Gastroesophageal sphincter (tissue), 3 donors: ENCODE measurements at regions not wholly inside any gene's neighbourhood (a gene's known extent, or its start where the extent isn't known, plus 50 kb on each side); places are given as distances from the start of the nearest gene placed in this dataset.

ENCODE experiments used
- POLR2A ChIP-seq, 2 donors: fragments of 450-650 bp; IDR thresholded peaks; one replicate each; pipeline ENCODE4 v1.6.1; 2017; ENCODE audit warnings: antibody characterized with exemption in 2 of 2, mild to moderate bottlenecking in 2 of 2, moderate library complexity in 1 of 2
- TF ChIP-seq, protein P1 (sequence below), 4 experiments: fragments of 200-600 bp in 2 of 4; fragments of 450-650 bp in 2 of 4; sonication (generic) in 1 of 4; IDR thresholded peaks; one replicate each; pipeline ENCODE4 v1.5.1; 2017 to 2019; ENCODE audit warnings: antibody characterized with exemption in 4 of 4, mild to moderate bottlenecking in 2 of 4, moderate library complexity in 2 of 4

- TF ChIP-seq, protein P1, sequence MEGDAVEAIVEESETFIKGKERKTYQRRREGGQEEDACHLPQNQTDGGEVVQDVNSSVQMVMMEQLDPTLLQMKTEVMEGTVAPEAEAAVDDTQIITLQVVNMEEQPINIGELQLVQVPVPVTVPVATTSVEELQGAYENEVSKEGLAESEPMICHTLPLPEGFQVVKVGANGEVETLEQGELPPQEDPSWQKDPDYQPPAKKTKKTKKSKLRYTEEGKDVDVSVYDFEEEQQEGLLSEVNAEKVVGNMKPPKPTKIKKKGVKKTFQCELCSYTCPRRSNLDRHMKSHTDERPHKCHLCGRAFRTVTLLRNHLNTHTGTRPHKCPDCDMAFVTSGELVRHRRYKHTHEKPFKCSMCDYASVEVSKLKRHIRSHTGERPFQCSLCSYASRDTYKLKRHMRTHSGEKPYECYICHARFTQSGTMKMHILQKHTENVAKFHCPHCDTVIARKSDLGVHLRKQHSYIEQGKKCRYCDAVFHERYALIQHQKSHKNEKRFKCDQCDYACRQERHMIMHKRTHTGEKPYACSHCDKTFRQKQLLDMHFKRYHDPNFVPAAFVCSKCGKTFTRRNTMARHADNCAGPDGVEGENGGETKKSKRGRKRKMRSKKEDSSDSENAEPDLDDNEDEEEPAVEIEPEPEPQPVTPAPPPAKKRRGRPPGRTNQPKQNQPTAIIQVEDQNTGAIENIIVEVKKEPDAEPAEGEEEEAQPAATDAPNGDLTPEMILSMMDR (IDR thresholded peaks at IDR 0.05) = no peak
- no peak for TF ChIP-seq POLR2A (IDR thresholded peaks at IDR 0.05)
These were observed 375.2 kb downstream of the PLPP3 start for GRCh38 chr1:56204206-56204605.
